GM03348 (cell line): ENCODE measurements at regions not wholly inside any gene's neighbourhood (a gene's known extent, or its start where the extent isn't known, plus 50 kb on each side); places are given as distances from the start of the nearest gene placed in this dataset.

Experiments
- DNase-seq: peaks from one replicate; pipeline ENCODE4 v3.0.0; 2012; ENCODE audit warnings: low spot score

DNA sequence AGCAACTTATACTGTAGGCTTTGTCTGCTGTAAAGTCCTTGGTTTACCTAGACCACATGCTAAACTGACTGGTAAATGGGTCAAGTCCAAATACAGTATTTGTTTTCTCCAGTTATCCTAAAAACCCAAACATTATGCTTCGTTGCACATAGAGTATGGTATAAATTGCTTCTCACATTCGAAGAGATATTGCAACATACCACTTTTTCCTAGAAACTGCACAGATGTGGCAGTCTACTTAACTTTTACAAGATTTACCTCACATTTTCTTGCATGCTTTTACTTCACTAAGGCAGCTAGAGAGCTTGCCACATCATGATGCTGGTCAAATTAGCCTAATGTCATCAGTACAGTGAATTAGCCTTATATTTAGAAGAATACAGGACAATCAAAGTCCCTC, 66.0 kb upstream of the SCN7A start:
- DNase-seq, result no peak

GRCh38 chr2:166550923-166551322, 56.9 kb upstream of the SCN7A start:
- DNase-seq, result no peak

DNA sequence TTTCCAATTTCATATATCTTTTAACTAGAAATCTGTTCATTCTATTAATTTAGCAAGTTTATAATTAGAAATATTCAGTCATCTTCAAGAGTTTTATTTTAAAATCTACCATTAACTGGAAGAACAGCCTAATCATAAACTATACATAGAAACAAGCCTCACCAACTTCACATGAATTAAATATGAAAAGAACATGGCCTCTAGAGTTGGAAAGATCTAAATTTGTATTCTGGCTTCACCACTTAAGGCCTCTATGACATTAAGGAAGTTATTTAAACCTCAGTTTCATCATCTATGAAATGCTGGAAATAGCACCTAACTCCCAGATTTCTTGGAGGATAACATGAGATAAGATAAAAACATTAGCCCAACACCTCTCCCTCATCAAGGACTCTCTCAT, 51.4 kb upstream of the SCN7A start:
- DNase-seq, result no peak
